ENCODE measurements at regions not wholly inside any gene's neighbourhood (a gene's known extent, or its start where the extent isn't known, plus 50 kb on each side); places are given as distances from the start of the nearest gene placed in this dataset.
A peak's percentile ranks its signal among the peaks of the same experiment; 100 is the strongest.

GRCh38 chr5:57102905-57103255 is 71.0 kb upstream of the GPBP1 start:
- Mint-ChIP-seq H3K4me3 (no peak overlapping the region), H3K9me3 (peaks cover 0 to 9% (median 9%) of the 10 kb centered on the region in 3 donors), H3K4me1 (no peaks in the 10 kb centered on the region), H3K27ac (no peak overlapping the region), H3K36me3 (peaks cover 3% of the 10 kb centered on the region), H3K27me3 (peaks cover 0 to 9% of the 10 kb centered on the region in 2 donors)
- no peaks in the 10 kb centered on the region for H3K27me3 ChIP-seq (replicated peaks in 1 of 2; ENCODE audit: control insufficient read depth in 2 of 2, extremely low read depth in 1 of 2, insufficient read depth in 2 of 2, low read length in 1 of 2)
- no peaks in the 10 kb centered on the region for H3K36me3 ChIP-seq (ENCODE audit: control insufficient read depth in 2 of 2, extremely low read depth in 1 of 2, insufficient read depth in 1 of 2, low read length in 1 of 2)
- no peaks in the 10 kb centered on the region for H3K4me1 ChIP-seq (ENCODE audit: control insufficient read depth in 1 of 2, extremely low read depth in 1 of 2, insufficient read depth in 2 of 2, low read length in 2 of 2)
- no peak overlapping the region for H3K27ac ChIP-seq (ENCODE audit: low read length)
- ChIA-PET CTCF (no interaction called here), POLR2A (no interaction called here)
- H3K4me3 ChIP-seq (ENCODE audit: control insufficient read depth in 1 of 2, extremely low read depth in 1 of 2, low read length in 1 of 2) = no peak overlapping the region
- ATAC-seq (replicated peaks in 1 of 4) (no peak), DNase-seq (no peak)
- no peaks in the 10 kb centered on the region for H3K9me3 ChIP-seq

GRCh38 chr5:57103317-57103907 is 70.4 kb upstream of the GPBP1 start:
- H3K27ac ChIP-seq (ENCODE audit: low read length) = no peak overlapping the region
- Mint-ChIP-seq H3K4me1 (no peaks in the 10 kb centered on the region), H3K36me3 (peaks cover 3% of the 10 kb centered on the region), H3K9me3 (peaks cover 0 to 4% (median 4%) of the 10 kb centered on the region in 3 donors), H3K27ac (no peak overlapping the region), H3K27me3 (peaks cover 0 to 9% of the 10 kb centered on the region in 2 donors), H3K4me3 (no peak overlapping the region)
- H3K4me1 ChIP-seq (ENCODE audit: control insufficient read depth in 1 of 2, extremely low read depth in 1 of 2, insufficient read depth in 2 of 2, low read length in 2 of 2) = no peaks in the 10 kb centered on the region
- H3K9me3 ChIP-seq = no peaks in the 10 kb centered on the region
- DNase-seq (no peak), ATAC-seq (replicated peaks in 1 of 4) (no peak)
- ChIA-PET CTCF (no interaction called here), POLR2A (no interaction called here)
- H3K4me3 ChIP-seq (ENCODE audit: control insufficient read depth in 1 of 2, extremely low read depth in 1 of 2, low read length in 1 of 2) = no peak overlapping the region
- no peaks in the 10 kb centered on the region for H3K27me3 ChIP-seq (replicated peaks in 1 of 2; ENCODE audit: control insufficient read depth in 2 of 2, extremely low read depth in 1 of 2, insufficient read depth in 2 of 2, low read length in 1 of 2)
- no peaks in the 10 kb centered on the region for H3K36me3 ChIP-seq (ENCODE audit: control insufficient read depth in 2 of 2, extremely low read depth in 1 of 2, insufficient read depth in 1 of 2, low read length in 1 of 2)
- 71% methylated on average over 1 of the region's 5 CpGs for WGBS (ENCODE audit: insufficient coverage)

GRCh38 chr5:57106661-57107060 is 67.2 kb upstream of the GPBP1 start:
- no peaks in the 10 kb centered on the region for H3K9me3 Mint-ChIP-seq
- DNase-seq (no peak), ATAC-seq (replicated peaks in 1 of 4) (no peak)
- no peak overlapping the region for H3K4me3 Mint-ChIP-seq
- H3K4me1 Mint-ChIP-seq = no peaks in the 10 kb centered on the region
- ChIA-PET CTCF (interaction anchor here in 1 of 2 donors (0.6 kb wide), 1 partner anchor 1979 kb away, joined by 4 read pairs; no protein-coding TSS in a partner anchor), POLR2A (no interaction called here)
- WGBS (ENCODE audit: insufficient coverage) = 100% methylated on average over 1 of the region's 2 CpGs
- H3K36me3 ChIP-seq (ENCODE audit: control insufficient read depth in 2 of 2, extremely low read depth in 1 of 2, insufficient read depth in 1 of 2, low read length in 1 of 2) = no peaks in the 10 kb centered on the region
- H3K9me3 ChIP-seq = no peaks in the 10 kb centered on the region
- H3K27me3 Mint-ChIP-seq = peaks cover 0 to 9% of the 10 kb centered on the region in 2 donors
- H3K27ac Mint-ChIP-seq = no peak overlapping the region
- no peaks in the 10 kb centered on the region for H3K27me3 ChIP-seq (replicated peaks in 1 of 2; ENCODE audit: control insufficient read depth in 2 of 2, extremely low read depth in 1 of 2, insufficient read depth in 2 of 2, low read length in 1 of 2)
- no peak overlapping the region for H3K27ac ChIP-seq (ENCODE audit: low read length)
- H3K36me3 Mint-ChIP-seq = no peaks in the 10 kb centered on the region
- no peaks in the 10 kb centered on the region for H3K4me1 ChIP-seq (ENCODE audit: control insufficient read depth in 1 of 2, extremely low read depth in 1 of 2, insufficient read depth in 2 of 2, low read length in 2 of 2)
- no peak overlapping the region for H3K4me3 ChIP-seq (ENCODE audit: control insufficient read depth in 1 of 2, extremely low read depth in 1 of 2, low read length in 1 of 2)

GRCh38 chr5:57111993-57112392 is 61.9 kb upstream of the GPBP1 start:
- Histone ChIP-seq H3K9me3 (no peaks in the 10 kb centered on the region), H3K27ac (ENCODE audit: low read length) (no peak overlapping the region), H3K4me3 (ENCODE audit: control insufficient read depth in 1 of 2, extremely low read depth in 1 of 2, low read length in 1 of 2) (no peak overlapping the region), H3K27me3 (replicated peaks in 1 of 2; ENCODE audit: control insufficient read depth in 2 of 2, extremely low read depth in 1 of 2, insufficient read depth in 2 of 2, low read length in 1 of 2) (peaks cover 0 to 2% of the 10 kb centered on the region in 2 experiments), H3K4me1 (ENCODE audit: control insufficient read depth in 1 of 2, extremely low read depth in 1 of 2, insufficient read depth in 2 of 2, low read length in 2 of 2) (peaks cover 0 to 7% of the 10 kb centered on the region in 2 experiments), H3K36me3 (ENCODE audit: control insufficient read depth in 2 of 2, extremely low read depth in 1 of 2, insufficient read depth in 1 of 2, low read length in 1 of 2) (no peaks in the 10 kb centered on the region)
- WGBS (ENCODE audit: insufficient coverage) = 80% methylated on average over 1 of the region's 2 CpGs
- ChIA-PET POLR2A (interaction anchor here in 1 of 2 donors (0.6 kb wide), 1 partner anchor 18 kb away, joined by 5 read pairs; no protein-coding TSS in a partner anchor), CTCF (no interaction called here)
- ATAC-seq (replicated peaks in 1 of 4) (no peak), DNase-seq (no peak)
- Mint-ChIP-seq H3K4me3 (no peak overlapping the region), H3K4me1 (peaks cover 0 to 9% (median 6%) of the 10 kb centered on the region in 3 donors), H3K9me3 (no peaks in the 10 kb centered on the region), H3K27me3 (no peaks in the 10 kb centered on the region), H3K36me3 (no peaks in the 10 kb centered on the region), H3K27ac (no peak overlapping the region)

GRCh38 chr5:57113481-57113880 is 60.4 kb upstream of the GPBP1 start:
- POLR2A ChIA-PET = no interaction called here
- Mint-ChIP-seq H3K27me3 (no peaks in the 10 kb centered on the region), H3K4me3 (no peak overlapping the region), H3K4me1 (peaks cover 0 to 22% (median 19%) of the 10 kb centered on the region in 3 donors), H3K36me3 (no peaks in the 10 kb centered on the region), H3K27ac (no peak overlapping the region), H3K9me3 (no peaks in the 10 kb centered on the region)
- DNase-seq = no peak
- no peak for ATAC-seq (replicated peaks in 1 of 4)
- CTCF ChIA-PET = no interaction called here
- H3K27ac ChIP-seq (ENCODE audit: low read length) = no peak overlapping the region
- H3K9me3 ChIP-seq = no peaks in the 10 kb centered on the region
- H3K27me3 ChIP-seq (replicated peaks in 1 of 2; ENCODE audit: control insufficient read depth in 2 of 2, extremely low read depth in 1 of 2, insufficient read depth in 2 of 2, low read length in 1 of 2) = peaks cover 0 to 2% of the 10 kb centered on the region in 2 experiments
- H3K4me1 ChIP-seq (ENCODE audit: control insufficient read depth in 1 of 2, extremely low read depth in 1 of 2, insufficient read depth in 2 of 2, low read length in 2 of 2) = peaks cover 0 to 14% of the 10 kb centered on the region in 2 experiments
- H3K4me3 ChIP-seq (ENCODE audit: control insufficient read depth in 1 of 2, extremely low read depth in 1 of 2, low read length in 1 of 2) = no peak overlapping the region
- H3K36me3 ChIP-seq (ENCODE audit: control insufficient read depth in 2 of 2, extremely low read depth in 1 of 2, insufficient read depth in 1 of 2, low read length in 1 of 2) = no peaks in the 10 kb centered on the region

GRCh38 chr5:57117596-57117995 is 56.3 kb upstream of the GPBP1 start:
- WGBS (ENCODE audit: insufficient coverage) = no CpG with 5 or more reads among the region's 1 CpG
- Histone ChIP-seq H3K27ac (ENCODE audit: low read length) (peak overlapping the region; percentile 32), H3K27me3 (replicated peaks in 1 of 2; ENCODE audit: control insufficient read depth in 2 of 2, extremely low read depth in 1 of 2, insufficient read depth in 2 of 2, low read length in 1 of 2) (no peaks in the 10 kb centered on the region), H3K4me1 (ENCODE audit: control insufficient read depth in 1 of 2, extremely low read depth in 1 of 2, insufficient read depth in 2 of 2, low read length in 2 of 2) (peaks cover 0 to 14% of the 10 kb centered on the region in 2 experiments), H3K4me3 (ENCODE audit: control insufficient read depth in 1 of 2, extremely low read depth in 1 of 2, low read length in 1 of 2) (no peak overlapping the region), H3K9me3 (no peaks in the 10 kb centered on the region), H3K36me3 (ENCODE audit: control insufficient read depth in 2 of 2, extremely low read depth in 1 of 2, insufficient read depth in 1 of 2, low read length in 1 of 2) (no peaks in the 10 kb centered on the region)
- H3K27ac Mint-ChIP-seq = peak overlapping the region; percentile 88 to 95
- H3K9me3 Mint-ChIP-seq = peaks cover 0 to 2% (median 1%) of the 10 kb centered on the region in 3 donors
- no peaks in the 10 kb centered on the region for H3K27me3 Mint-ChIP-seq
- H3K36me3 Mint-ChIP-seq = peaks cover 1% of the 10 kb centered on the region
- POLR2A ChIA-PET = no interaction called here
- peak; percentile 10 to 70 (median 37) for DNase-seq
- peaks cover 0 to 22% (median 19%) of the 10 kb centered on the region in 3 donors for H3K4me1 Mint-ChIP-seq
- peak overlapping the region in 1 of 3 donors; percentile 15 for H3K4me3 Mint-ChIP-seq
- peak; percentile 99 to 100 (median 99) for ATAC-seq (replicated peaks in 1 of 4)
- CTCF ChIA-PET = no interaction called here

GRCh38 chr5:57119031-57119430 is 54.8 kb upstream of the GPBP1 start:
- H3K9me3 Mint-ChIP-seq = peaks cover 0 to 5% (median 4%) of the 10 kb centered on the region in 3 donors
- WGBS (ENCODE audit: insufficient coverage) = no CpG with 5 or more reads among the region's 3 CpGs
- H3K4me1 Mint-ChIP-seq = peaks cover 0 to 22% (median 19%) of the 10 kb centered on the region in 3 donors
- H3K36me3 ChIP-seq (ENCODE audit: control insufficient read depth in 2 of 2, extremely low read depth in 1 of 2, insufficient read depth in 1 of 2, low read length in 1 of 2) = no peaks in the 10 kb centered on the region
- H3K27ac ChIP-seq (ENCODE audit: low read length) = no peak overlapping the region
- no peaks in the 10 kb centered on the region for H3K27me3 Mint-ChIP-seq
- DNase-seq = no peak
- peaks cover 4% of the 10 kb centered on the region for H3K36me3 Mint-ChIP-seq
- H3K27ac Mint-ChIP-seq = no peak overlapping the region
- H3K4me1 ChIP-seq (ENCODE audit: control insufficient read depth in 1 of 2, extremely low read depth in 1 of 2, insufficient read depth in 2 of 2, low read length in 2 of 2) = peaks cover 0 to 14% of the 10 kb centered on the region in 2 experiments
- H3K4me3 ChIP-seq (ENCODE audit: control insufficient read depth in 1 of 2, extremely low read depth in 1 of 2, low read length in 1 of 2) = no peak overlapping the region
- ChIA-PET CTCF (no interaction called here), POLR2A (no interaction called here)
- peaks cover 0 to 3% of the 10 kb centered on the region in 2 experiments for H3K27me3 ChIP-seq (replicated peaks in 1 of 2; ENCODE audit: control insufficient read depth in 2 of 2, extremely low read depth in 1 of 2, insufficient read depth in 2 of 2, low read length in 1 of 2)
- no peak overlapping the region for H3K4me3 Mint-ChIP-seq
- no peak for ATAC-seq (replicated peaks in 1 of 4)
- no peaks in the 10 kb centered on the region for H3K9me3 ChIP-seq

Measured in T-cell (primary cell).